A673 (cell line): ENCODE measurements at regions not wholly inside any gene's neighbourhood (a gene's known extent, or its start where the extent isn't known, plus 50 kb on each side); places are given as distances from the start of the nearest gene placed in this dataset.

Experiments
- EZH2 ChIP-seq: fragments of 200-600 bp; sonication (generic); IDR thresholded peaks from 2 replicates; pipeline ENCODE4 v1.6.1; 2017; ENCODE audit warnings: borderline replicate concordance, low read depth, mild to moderate bottlenecking, mixed read lengths, antibody characterized with exemption, low read length; ENCODE audit not compliant: poor library complexity, severe bottlenecking
- TF ChIP-seq, protein P1 (sequence below): fragments of 300-800, 200-600 bp; sonication (generic); conservative IDR thresholded peaks from 2 replicates; pipeline ENCODE4 v1.5.1; 2017; ENCODE audit warnings: low read depth, mild to moderate bottlenecking, antibody characterized with exemption, low read length, moderate library complexity, mixed read lengths

DNA sequence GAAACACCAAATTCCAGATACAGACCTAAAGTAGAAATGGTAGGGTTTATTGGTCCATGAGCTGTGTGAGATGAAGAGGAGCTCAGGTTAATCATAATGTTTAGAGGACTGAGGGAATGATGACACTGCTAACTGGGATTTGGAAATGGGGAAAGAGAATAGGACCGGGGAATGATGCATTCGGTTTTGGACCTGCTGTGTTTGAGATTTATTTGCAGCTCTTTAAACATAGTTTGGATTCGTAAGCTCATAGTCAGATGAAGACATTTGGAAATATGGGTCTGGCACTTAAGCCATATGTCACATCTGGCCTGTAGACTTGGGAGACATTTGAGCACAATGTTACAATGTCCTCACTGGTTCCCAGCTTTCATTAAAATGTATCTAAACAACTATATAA is 127.9 kb upstream of the DUSP10 start:
- TF ChIP-seq, protein P1, sequence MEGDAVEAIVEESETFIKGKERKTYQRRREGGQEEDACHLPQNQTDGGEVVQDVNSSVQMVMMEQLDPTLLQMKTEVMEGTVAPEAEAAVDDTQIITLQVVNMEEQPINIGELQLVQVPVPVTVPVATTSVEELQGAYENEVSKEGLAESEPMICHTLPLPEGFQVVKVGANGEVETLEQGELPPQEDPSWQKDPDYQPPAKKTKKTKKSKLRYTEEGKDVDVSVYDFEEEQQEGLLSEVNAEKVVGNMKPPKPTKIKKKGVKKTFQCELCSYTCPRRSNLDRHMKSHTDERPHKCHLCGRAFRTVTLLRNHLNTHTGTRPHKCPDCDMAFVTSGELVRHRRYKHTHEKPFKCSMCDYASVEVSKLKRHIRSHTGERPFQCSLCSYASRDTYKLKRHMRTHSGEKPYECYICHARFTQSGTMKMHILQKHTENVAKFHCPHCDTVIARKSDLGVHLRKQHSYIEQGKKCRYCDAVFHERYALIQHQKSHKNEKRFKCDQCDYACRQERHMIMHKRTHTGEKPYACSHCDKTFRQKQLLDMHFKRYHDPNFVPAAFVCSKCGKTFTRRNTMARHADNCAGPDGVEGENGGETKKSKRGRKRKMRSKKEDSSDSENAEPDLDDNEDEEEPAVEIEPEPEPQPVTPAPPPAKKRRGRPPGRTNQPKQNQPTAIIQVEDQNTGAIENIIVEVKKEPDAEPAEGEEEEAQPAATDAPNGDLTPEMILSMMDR = no peak
- TF ChIP-seq EZH2 = no peak
